ENCODE measurements at regions not wholly inside any gene's neighbourhood (a gene's known extent, or its start where the extent isn't known, plus 50 kb on each side); places are given as distances from the start of the nearest gene placed in this dataset.

- TF ChIP-seq REST (IDR thresholded peaks at IDR 0.05; ENCODE audit: low read depth, low read length) (no peak), FOSL2 (IDR thresholded peaks at IDR 0.05; ENCODE audit: borderline replicate concordance, low read depth) (no peak)
Measured at GRCh38 chr3:88534534-88534933, 384.8 kb downstream of the C3orf38 start (continued).

- H3K27me3 ChIP-seq (ENCODE audit: insufficient read depth), result no peaks in the 10 kb centered on the region
- no peak overlapping the region for H3K4me2 ChIP-seq
- no peaks in the 10 kb centered on the region for H3K79me2 ChIP-seq (ENCODE audit: insufficient read depth)
- H3K9ac ChIP-seq, result no peak overlapping the region
- no peaks in the 10 kb centered on the region for H3K4me1 ChIP-seq (ENCODE audit: control insufficient read depth in 1 of 2, insufficient read depth in 2 of 2, low read depth in 1 of 2, low read length in 1 of 2)
- no peaks in the 10 kb centered on the region for H3F3A ChIP-seq (replicated peaks; ENCODE audit: insufficient read depth)
- H3K9me2 ChIP-seq, result no peaks in the 10 kb centered on the region
- WGBS (ENCODE audit: low lambda C conversion rate), result 12% methylated on average over 1 of the region's 1 CpG
- no peaks in the 10 kb centered on the region for H3K36me3 ChIP-seq (replicated peaks in 1 of 2; ENCODE audit: control insufficient read depth in 1 of 2, insufficient read depth in 2 of 2, low read length in 1 of 2)
- TF ChIP-seq TAF1 (IDR thresholded peaks at IDR 0.05; ENCODE audit: borderline replicate concordance, low read depth, low read length) (no peak), GATA2 (CRISPR knock-in tag; IDR thresholded peaks at IDR 0.05) (no peak), RAD21 (IDR thresholded peaks at IDR 0.05; ENCODE audit: low read length) (no peak), RFX5 (IDR thresholded peaks at IDR 0.05; ENCODE audit: low read length) (no peak), RCOR1 (IDR thresholded peaks at IDR 0.05; ENCODE audit: low read length) (no peak), FOXM1 (IDR thresholded peaks at IDR 0.05; ENCODE audit: low read depth) (no peak), RXRA (IDR thresholded peaks at IDR 0.05; ENCODE audit: borderline replicate concordance, low read depth) (no peak), TCF12 (IDR thresholded peaks at IDR 0.05) (no peak), CTCF (IDR thresholded peaks at IDR 0.05) (no peak), FOSL2 (IDR thresholded peaks at IDR 0.05; ENCODE audit: borderline replicate concordance, low read depth) (no peak)
- no peak overlapping the region for H3K27ac ChIP-seq (ENCODE audit: low read depth in 2 of 2, low read length in 1 of 2)
- H4K20me1 ChIP-seq (ENCODE audit: insufficient read depth), result no peaks in the 10 kb centered on the region
- DNase-seq, result no peak
- ChIA-PET CTCF (no interaction called here), POLR2A (no interaction called here)
- no peak overlapping the region for H2AFZ ChIP-seq (ENCODE audit: low read depth)
- no peak overlapping the region for H3K4me3 ChIP-seq (ENCODE audit: low read depth in 2 of 2, low read length in 1 of 2)
- H3K9me3 ChIP-seq, result no peaks in the 10 kb centered on the region
Measured at GRCh38 chr3:88535563-88535962, 385.8 kb downstream of the C3orf38 start.

GRCh38 chr3:88542916-88543315 is 393.2 kb downstream of the C3orf38 start:
- ChIA-PET POLR2A (no interaction called here), CTCF (no interaction called here)
- Histone ChIP-seq H3K36me3 (replicated peaks in 1 of 2; ENCODE audit: control insufficient read depth in 1 of 2, insufficient read depth in 2 of 2, low read length in 1 of 2) (no peaks in the 10 kb centered on the region), H3K9me3 (no peaks in the 10 kb centered on the region), H2AFZ (ENCODE audit: low read depth) (no peak overlapping the region), H4K20me1 (ENCODE audit: insufficient read depth) (no peaks in the 10 kb centered on the region), H3K4me1 (ENCODE audit: control insufficient read depth in 1 of 2, insufficient read depth in 2 of 2, low read depth in 1 of 2, low read length in 1 of 2) (no peaks in the 10 kb centered on the region), H3K4me2 (no peak overlapping the region), H3K27ac (ENCODE audit: low read depth in 2 of 2, low read length in 1 of 2) (no peak overlapping the region), H3K27me3 (ENCODE audit: insufficient read depth) (no peaks in the 10 kb centered on the region), H3K9me2 (no peaks in the 10 kb centered on the region), H3K4me3 (ENCODE audit: low read depth in 2 of 2, low read length in 1 of 2) (no peak overlapping the region), H3K9ac (no peak overlapping the region), H3K79me2 (ENCODE audit: insufficient read depth) (no peaks in the 10 kb centered on the region), H3F3A (replicated peaks; ENCODE audit: insufficient read depth) (no peaks in the 10 kb centered on the region)
- DNase-seq, result no peak
- TF ChIP-seq SMC3 (IDR thresholded peaks at IDR 0.05; ENCODE audit: low read depth, low read length) (no peak), RAD21 (IDR thresholded peaks at IDR 0.05; ENCODE audit: low read length) (no peak), CTCF (IDR thresholded peaks at IDR 0.05) (no peak), REST (IDR thresholded peaks at IDR 0.05; ENCODE audit: low read depth, low read length) (no peak), TEAD4 (IDR thresholded peaks at IDR 0.05; ENCODE audit: borderline replicate concordance, insufficient read depth) (no peak), RXRA (IDR thresholded peaks at IDR 0.05; ENCODE audit: borderline replicate concordance, low read depth) (no peak), MAX (IDR thresholded peaks at IDR 0.05; ENCODE audit: low read depth) (no peak), RCOR1 (IDR thresholded peaks at IDR 0.05; ENCODE audit: low read length) (no peak)
